Upper lobe of left lung (tissue), 4 donors: ENCODE measurements at regions not wholly inside any gene's neighbourhood (a gene's known extent, or its start where the extent isn't known, plus 50 kb on each side); places are given as distances from the start of the nearest gene placed in this dataset.

Experiments used
- CTCF ChIP-seq, 6 experiments: fragments of 450-650 bp in 4 of 6; fragments of 200-600 bp in 2 of 6; sonication (generic) in 2 of 6; IDR thresholded peaks; one replicate each; pipeline ENCODE4 v1.5.1; 2016 to 2019; ENCODE audit warnings: antibody characterized with exemption in 6 of 6
- POLR2A ChIP-seq, 4 donors: fragments of 450-650 bp; IDR thresholded peaks; one replicate each; pipeline ENCODE4 v1.5.1; 2016 to 2017; ENCODE audit warnings: antibody characterized with exemption in 4 of 4, mild to moderate bottlenecking in 2 of 4
- POLR2AphosphoS5 ChIP-seq, 2 donors: sonication (generic); formaldehyde crosslinking; IDR thresholded peaks; one replicate each; pipeline ENCODE4 v1.5.1; 2017; ENCODE audit warnings: antibody characterized with exemption in 2 of 2

DNA sequence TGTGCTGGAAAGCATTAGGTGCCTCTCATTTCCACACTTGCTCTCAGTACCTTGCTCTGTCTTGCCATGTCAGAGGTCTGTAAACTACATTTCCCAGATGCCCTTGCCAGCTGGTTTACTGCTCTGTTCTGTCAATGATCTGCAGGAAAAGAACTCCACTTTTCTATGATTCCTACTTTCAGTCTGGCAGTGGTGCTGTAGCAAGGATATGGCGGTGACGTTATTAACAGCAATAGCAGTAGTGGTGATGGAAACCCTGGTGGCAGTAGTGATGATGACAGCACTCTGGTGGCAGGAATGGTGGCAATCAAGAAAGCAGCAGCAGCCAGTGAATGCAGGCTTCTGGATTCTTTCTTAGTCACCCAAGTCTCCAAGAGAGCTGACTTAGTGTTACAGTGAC lies 665.2 kb downstream of the DIPK2A start:
- no peak for TF ChIP-seq POLR2AphosphoS5 (IDR thresholded peaks at IDR 0.05)
- TF ChIP-seq CTCF (IDR thresholded peaks at IDR 0.05) = no peak
- no peak for TF ChIP-seq POLR2A (IDR thresholded peaks at IDR 0.05)
